ENCODE measurements at regions not wholly inside any gene's neighbourhood (a gene's known extent, or its start where the extent isn't known, plus 50 kb on each side); places are given as distances from the start of the nearest gene placed in this dataset.

GRCh38 chrX:46330981-46331380, 214.2 kb downstream of the ZNF674 start:
- DNase-seq (ENCODE audit: low read depth in 1 of 2, low spot score in 1 of 2) (no peak), FAIRE-seq (peak; percentile 85), ATAC-seq (no peak)
- TF ChIP-seq CEBPB (IDR thresholded peaks at IDR 0.05) (peak in 1 of 2 experiments; percentile 18; a peak in 1 of 4 replicates), POLR2A (IDR thresholded peaks at IDR 0.05; ENCODE audit: low read length) (no peak), GATA3 (IDR thresholded peaks at IDR 0.05; ENCODE audit: borderline replicate concordance) (no peak)
- ChIA-PET POLR2A (no interaction called here), CTCF (no interaction called here)
- H3K4me1 ChIP-seq = peaks cover 52% of the 10 kb centered on the region
- H3K4me3 ChIP-seq = no peak overlapping the region
- peak overlapping the region; percentile 99 to 100 for H3K27ac ChIP-seq
- peaks cover 23% of the 10 kb centered on the region for H3K9me3 ChIP-seq
- H3K4me2 ChIP-seq = no peak overlapping the region

GRCh38 chrX:46330513-46330912, 214.7 kb downstream of the ZNF674 start:
- H3K4me3 ChIP-seq = no peak overlapping the region
- DNase-seq (ENCODE audit: low read depth in 1 of 2, low spot score in 1 of 2) = no peak
- no peak for ATAC-seq
- peaks cover 55% of the 10 kb centered on the region for H3K4me1 ChIP-seq
- FAIRE-seq = no peak
- WGBS (ENCODE audit: missing lambda C conversion rate) = 74% methylated on average over 2 of the region's 2 CpGs
- peak overlapping the region; percentile 99 to 100 for H3K27ac ChIP-seq
- ChIA-PET CTCF (no interaction called here), POLR2A (no interaction called here)
- no peak overlapping the region for H3K4me2 ChIP-seq
- peaks cover 18% of the 10 kb centered on the region for H3K9me3 ChIP-seq
- no peak for TF ChIP-seq GATA3 (IDR thresholded peaks at IDR 0.05; ENCODE audit: borderline replicate concordance)
- no peak for TF ChIP-seq CTCF (IDR thresholded peaks at IDR 0.05)
- TF ChIP-seq PBX3 (IDR thresholded peaks at IDR 0.05) = no peak
- no peak for TF ChIP-seq MAFK (IDR thresholded peaks at IDR 0.05; ENCODE audit: partially characterized antibody)
- no peak for TF ChIP-seq RNF2 (IDR thresholded peaks at IDR 0.05; ENCODE audit: borderline replicate concordance, low read depth)
- no peak for TF ChIP-seq NPAS2 (CRISPR knock-in tag; IDR thresholded peaks at IDR 0.05; ENCODE audit: borderline replicate concordance)
- no peak for TF ChIP-seq TFCP2L1 (CRISPR knock-in tag; IDR thresholded peaks at IDR 0.05)
- TF ChIP-seq EHMT2 (IDR thresholded peaks at IDR 0.05; ENCODE audit: low read depth) = no peak
- TF ChIP-seq MAX (IDR thresholded peaks at IDR 0.05) = no peak
- TF ChIP-seq KDM1A (IDR thresholded peaks at IDR 0.05; ENCODE audit: low read depth) = no peak
- no peak for TF ChIP-seq CHD4 (IDR thresholded peaks at IDR 0.05; ENCODE audit: borderline replicate concordance)
- no peak for TF ChIP-seq NR3C1 (IDR thresholded peaks at IDR 0.05)
- TF ChIP-seq FOXS1 (CRISPR knock-in tag; IDR thresholded peaks at IDR 0.05) = no peak
- no peak for TF ChIP-seq KDM5A (IDR thresholded peaks at IDR 0.05)
- TF ChIP-seq ZNF302 (CRISPR knock-in tag; IDR thresholded peaks at IDR 0.05) = peak; percentile 55; the same call in 1 of the 2 replicates
- TF ChIP-seq RARB (CRISPR knock-in tag; IDR thresholded peaks at IDR 0.05) = no peak
- TF ChIP-seq EHF (CRISPR knock-in tag; IDR thresholded peaks at IDR 0.05) = peak; percentile 91
- TF ChIP-seq RAD21 (conservative IDR thresholded peaks at IDR 0.05 in 1 of 2, IDR thresholded peaks at IDR 0.05 in 1 of 2) = no peak
- TF ChIP-seq POLR2AphosphoS2 (conservative IDR thresholded peaks at IDR 0.05; ENCODE audit: low read length) = no peak
- TF ChIP-seq ELK1 (IDR thresholded peaks at IDR 0.05; ENCODE audit: low read depth, low read length) = no peak
- TF ChIP-seq EP300 (IDR thresholded peaks at IDR 0.05) = no peak
- no peak for TF ChIP-seq ZFP36 (IDR thresholded peaks at IDR 0.05; ENCODE audit: borderline replicate concordance, partially characterized antibody)
- TF ChIP-seq MYC (IDR thresholded peaks at IDR 0.05; ENCODE audit: borderline replicate concordance, low read length) = no peak
- no peak for TF ChIP-seq MAZ (IDR thresholded peaks at IDR 0.05; ENCODE audit: borderline replicate concordance, low read depth, low read length)
- no peak for TF ChIP-seq NFE2L2 (conservative IDR thresholded peaks at IDR 0.05; ENCODE audit: low read length)
- TF ChIP-seq POLR2A (IDR thresholded peaks at IDR 0.05; ENCODE audit: low read length) = no peak
- no peak for TF ChIP-seq ESRRA (IDR thresholded peaks at IDR 0.05; ENCODE audit: borderline replicate concordance, low read length)
- no peak for TF ChIP-seq CEBPB (IDR thresholded peaks at IDR 0.05)
- peak; percentile 78 for TF ChIP-seq ATOH8 (CRISPR knock-in tag; IDR thresholded peaks at IDR 0.05; ENCODE audit: low read depth)
- no peak for TF ChIP-seq JUNB (IDR thresholded peaks at IDR 0.05)
- TF ChIP-seq E2F6 (IDR thresholded peaks at IDR 0.05; ENCODE audit: borderline replicate concordance, low read depth) = no peak
- TF ChIP-seq FOSL2 (IDR thresholded peaks at IDR 0.05) = no peak
- no peak for TF ChIP-seq FOSL2 (CRISPR knock-in tag; IDR thresholded peaks at IDR 0.05)
- no peak for TF ChIP-seq USF2 (IDR thresholded peaks at IDR 0.05)
